NOMO-1 (cell line): ENCODE measurements at regions not wholly inside any gene's neighbourhood (a gene's known extent, or its start where the extent isn't known, plus 50 kb on each side); places are given as distances from the start of the nearest gene placed in this dataset.

Experiments used
- DNase-seq, 2 experiments: peaks; one replicate each; lab custom pipeline; 2025; ENCODE audit not compliant: unreplicated experiment in 2 of 2; lab: John Stamatoyannopoulos, UW

DNA sequence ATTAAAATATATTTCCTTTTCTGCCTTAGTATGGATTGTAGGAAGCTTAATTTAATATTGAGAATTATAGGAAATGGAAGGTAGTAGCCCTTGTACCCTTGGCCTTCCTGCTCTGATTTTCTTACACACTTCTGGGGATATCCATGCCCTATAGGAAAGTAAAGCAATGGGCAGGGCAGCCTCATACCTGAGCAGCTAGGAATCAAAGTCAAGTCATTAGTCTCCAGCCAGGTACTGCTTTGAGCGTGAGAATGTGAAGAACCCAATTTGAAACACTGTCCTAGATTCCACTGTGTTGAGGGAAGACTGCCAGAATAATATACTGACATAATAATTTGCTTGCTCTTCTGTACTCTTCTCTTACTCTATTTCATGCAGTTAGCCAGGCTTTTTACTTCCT lies 51.0 kb upstream of the L3MBTL3 start:
- DNase-seq: no peak

DNA sequence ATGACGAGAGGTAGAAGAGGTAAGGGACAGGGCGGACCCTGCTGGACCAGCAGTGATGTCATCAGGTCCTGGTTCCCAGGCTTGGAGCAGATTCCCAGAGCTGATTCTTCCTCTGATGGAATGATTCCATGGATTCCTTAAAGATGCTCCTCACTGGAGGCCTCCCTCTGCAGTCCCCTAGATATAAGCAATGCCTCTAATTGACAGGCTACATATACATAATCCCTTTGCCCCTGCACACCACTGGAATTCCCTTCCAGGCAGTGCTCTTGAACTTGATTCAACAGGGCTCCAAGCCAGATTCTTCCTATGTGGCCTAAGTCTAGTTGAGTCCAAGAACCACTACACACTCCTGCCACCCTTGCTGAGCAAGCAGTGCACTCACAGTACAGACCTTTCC lies 52.3 kb upstream of the L3MBTL3 start:
- DNase-seq: no peak

DNA sequence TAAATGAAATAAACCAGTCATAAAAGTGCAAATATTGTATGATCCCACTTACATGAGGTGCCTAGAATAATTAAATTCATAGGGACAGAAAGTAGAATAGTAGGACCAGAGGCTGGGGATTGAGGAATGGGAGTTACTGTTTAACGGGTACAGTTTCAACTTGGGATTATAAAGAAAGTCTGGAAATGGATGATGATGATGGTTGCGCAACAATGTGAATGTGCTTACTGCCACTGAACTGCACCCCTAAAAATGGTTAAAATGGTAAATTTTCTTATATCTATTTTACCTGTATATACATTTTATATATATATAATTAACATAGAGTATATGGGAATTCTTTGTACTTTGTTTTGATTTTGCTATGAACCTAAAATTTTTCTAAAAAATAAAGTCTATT lies 53.3 kb upstream of the L3MBTL3 start:
- DNase-seq: no peak

DNA sequence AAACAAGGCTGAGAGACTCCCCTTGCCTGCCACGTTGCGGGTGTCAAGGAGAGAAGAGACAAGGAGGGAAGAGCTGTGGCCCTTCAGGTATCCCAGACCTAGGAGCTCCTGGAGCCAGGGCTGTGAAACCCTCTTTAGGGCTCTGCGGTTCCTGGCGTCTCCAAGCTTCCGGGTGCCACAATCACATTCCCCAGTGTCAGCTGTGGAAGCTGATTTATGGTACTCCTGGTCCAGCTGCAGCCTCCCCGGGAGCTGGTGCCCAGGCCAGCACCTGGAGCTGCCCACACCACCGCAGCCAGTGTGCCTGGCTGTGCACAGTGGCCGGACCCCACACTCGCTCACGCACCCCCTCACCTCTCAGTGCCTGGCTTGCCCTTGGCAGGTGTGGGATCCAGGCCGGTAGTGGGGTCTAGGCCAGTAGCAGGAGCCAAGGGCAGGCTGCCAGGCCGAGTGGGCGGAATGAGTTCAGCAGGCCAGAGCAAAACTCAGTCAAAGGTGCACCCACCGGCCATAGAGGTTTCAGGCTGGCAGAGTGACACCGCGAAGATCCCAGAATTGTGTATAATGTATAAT lies 58.9 kb upstream of the L3MBTL3 start:
- no peak for DNase-seq

DNA sequence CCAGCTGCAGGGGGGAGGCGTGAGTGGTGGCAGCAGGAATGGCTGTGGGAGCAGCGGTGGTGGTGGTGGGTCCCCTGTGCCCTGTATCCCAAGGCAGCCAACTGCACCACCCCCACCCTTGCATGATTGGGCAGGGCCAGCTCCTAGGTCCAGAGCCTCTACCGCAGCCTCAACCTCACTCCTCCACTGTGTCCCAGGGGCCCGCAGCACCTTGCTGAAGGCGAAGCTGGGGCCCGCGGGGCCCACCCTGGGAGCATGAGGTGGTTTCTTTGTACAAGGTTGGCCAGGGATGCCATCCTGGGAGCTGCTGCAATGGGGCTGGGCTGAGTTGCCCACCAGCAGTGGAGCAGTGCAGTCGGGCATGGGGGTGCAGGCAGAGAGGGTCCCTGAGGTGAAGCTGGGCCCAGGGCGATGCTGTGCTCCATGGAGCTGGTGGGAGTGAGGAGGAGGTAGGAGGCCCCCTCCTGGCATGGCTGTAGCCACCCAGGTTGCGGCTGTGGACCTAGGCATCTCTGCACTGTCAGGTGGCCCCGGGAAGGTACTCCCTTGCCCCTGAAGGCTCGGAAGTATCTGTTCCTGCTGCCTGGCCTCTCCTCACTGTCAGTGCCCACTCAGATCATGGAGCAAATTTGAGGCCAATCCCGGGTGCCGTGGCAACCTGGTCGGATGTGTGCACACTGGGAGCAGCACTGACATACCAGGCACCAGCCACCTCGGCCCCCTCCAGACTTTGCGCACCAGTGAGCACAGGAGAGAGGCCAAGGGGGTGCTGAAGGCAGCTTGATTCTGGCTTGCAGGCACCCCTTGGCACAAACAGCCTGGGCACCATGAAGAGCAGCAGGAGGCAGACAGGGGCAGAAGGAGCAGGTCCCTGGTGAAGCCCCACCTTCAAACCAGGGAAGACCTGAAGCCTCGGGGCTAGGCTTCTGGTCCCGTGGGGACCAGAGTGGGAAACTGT lies 60.2 kb upstream of the L3MBTL3 start:
- DNase-seq: no peak

DNA sequence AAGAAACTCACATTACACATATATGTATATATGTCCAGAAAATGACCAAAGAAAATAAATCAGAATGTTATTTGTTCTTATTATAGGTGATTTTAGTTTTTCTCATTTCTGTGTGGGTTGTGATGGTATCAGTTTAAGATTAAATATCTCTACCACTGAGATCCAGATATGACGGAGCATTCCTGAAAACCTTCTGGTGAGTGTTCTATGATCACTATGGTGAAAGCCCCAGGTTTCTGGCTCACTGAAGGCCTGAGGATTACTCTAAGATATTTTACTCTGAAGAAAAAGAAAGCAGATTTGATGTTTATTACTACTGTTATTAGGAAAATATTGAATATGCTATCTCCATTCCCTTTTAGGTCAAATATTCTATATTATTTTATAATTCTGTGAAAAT lies 62.8 kb upstream of the L3MBTL3 start:
- no peak for DNase-seq

DNA sequence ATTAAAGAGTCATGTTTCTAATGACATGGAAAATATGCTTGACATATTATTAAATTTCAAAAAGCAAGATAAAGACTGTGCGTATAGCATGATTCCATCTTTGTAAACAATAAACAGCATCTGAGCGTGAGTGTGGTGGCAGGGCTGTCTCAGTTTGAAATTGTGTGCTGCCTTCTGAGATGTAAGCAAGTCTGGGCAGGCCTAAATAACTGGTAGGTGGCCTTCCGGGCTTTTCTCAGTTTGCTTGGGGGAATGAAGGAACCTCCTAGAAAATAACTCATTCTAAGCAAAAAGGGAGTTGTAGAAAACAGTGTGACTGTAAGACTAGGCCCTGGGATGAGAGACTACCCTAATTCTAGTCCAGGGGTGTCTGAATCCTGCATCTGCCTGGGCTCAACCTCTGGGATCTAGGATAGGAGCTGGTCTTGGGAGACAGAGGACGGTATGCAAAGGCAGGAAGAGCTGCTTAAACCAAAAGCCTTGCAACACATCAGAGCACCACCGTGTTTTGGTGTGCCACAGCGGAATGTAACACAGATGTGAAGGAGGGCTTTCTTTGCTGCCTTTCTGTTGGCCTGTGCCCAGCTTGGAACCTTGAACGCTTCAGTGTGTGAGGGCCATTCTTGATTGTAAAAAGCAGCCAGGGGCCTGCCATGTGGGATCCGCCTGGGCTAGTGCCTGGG lies 63.5 kb upstream of the L3MBTL3 start:
- no peak for DNase-seq

DNA sequence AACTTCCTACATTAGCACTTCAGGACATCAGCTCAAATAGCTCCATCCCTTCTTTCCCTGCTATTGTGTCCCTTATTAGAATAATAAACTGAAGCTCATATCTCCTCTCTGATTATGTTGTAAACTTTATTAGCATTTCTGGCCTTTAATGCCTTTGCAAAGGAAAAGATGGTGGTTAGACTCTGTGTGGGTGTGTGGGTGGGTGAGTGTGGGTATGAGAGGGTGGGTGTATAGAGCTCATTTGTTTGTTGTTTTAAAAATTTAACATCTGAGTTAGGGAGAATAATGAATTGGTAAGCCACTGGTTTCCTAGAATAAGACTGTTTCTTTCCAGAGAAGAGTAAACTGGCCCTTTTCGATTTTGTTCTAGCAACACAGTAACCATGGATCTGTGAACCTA lies 70.6 kb upstream of the L3MBTL3 start:
- no peak for DNase-seq

DNA sequence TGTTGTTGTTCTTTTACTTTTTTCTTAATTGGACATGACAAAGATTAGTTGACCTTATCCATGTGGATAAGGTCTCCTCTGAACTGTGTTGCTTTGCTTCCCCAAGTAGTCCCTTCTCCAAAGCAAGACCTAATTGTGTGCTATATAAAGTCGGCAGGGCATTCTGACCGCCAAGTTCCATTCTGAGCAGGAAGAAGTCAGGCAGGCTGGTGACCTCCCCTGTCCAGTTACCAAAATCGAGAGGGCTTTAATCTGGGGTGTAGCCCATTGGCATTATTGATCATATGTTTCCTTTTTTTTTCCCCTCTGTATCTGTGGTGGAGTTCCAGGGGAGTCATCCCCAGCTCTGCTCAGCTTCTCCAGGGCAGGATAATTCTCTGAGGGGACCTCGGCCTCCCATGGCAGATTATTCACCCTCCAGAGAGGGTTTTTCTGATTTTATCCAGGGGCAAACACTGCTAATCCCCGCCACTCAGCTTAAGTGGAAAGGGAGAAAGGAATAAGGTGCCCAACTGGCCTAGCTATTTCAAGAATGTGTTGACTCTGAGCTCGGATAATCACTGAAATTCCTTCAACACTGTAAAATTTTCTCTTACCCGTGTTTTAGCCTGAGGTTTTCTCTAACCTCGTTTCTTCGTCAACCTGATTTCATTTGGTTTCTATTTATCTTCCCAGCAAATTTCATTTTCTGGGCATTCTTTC lies 71.8 kb upstream of the L3MBTL3 start:
- no peak for DNase-seq

DNA sequence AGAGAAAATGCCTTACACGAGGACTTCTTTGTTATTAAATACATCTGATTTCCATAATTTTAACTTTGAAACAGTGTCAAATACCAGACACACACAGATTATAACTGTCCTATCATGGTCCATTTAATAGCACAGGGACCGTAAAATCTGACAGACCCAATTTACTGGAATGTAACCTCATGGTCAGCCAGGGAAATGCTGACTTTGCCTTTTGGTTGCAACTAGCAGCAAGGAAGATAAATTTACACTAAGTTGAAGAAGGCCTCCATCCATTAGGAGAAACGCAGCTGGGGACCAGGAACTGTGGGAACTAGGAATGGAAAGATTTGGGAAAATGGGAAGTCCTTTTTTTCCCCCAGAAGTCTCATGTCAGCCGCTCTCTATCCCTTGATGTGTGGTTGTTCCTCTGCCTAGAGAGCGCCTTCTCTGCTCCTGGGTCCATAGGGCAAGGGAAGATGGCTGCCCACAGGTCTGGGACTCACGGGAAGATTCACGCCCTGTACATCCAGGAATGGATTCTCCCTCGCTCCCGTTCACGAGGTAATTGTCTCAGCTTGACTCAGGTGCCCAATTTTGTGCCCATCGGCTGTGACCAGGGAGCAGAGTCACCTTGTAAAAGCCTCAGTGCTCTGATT lies 74.6 kb upstream of the L3MBTL3 start:
- no peak for DNase-seq

DNA sequence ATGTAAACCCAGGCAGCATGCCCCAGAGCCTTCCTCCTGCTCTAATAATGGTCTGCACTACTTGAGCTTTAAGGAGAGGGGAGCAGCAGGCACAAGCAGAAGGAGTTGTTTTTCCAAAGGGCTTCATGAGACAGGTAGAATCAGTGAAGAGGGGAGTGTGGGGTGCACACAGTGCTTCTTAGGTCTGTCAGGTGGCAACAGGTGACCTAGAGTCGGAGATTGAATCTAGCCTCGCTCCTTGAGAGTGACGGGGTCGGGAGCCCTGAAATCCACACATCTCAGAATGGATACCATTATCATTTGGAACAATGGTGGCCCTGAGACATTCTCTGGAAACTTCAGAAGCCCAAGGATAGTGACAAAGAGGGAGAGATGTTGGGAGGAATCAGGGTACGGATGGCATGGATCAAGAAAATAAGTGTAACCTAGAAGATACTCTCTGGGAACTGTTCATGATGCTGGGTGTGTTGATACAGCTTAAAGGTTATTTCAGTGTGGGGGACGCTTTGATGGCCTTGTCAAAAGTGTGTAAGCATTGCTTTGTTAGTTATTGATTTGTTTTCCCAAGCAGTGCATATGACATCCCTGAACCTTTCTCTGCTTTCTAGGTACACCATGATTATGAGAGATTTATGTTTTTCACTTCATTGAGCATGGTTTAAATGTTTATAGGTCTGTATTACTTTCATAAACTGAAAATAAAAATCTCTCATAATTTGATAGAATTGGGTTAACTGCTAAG lies 77.8 kb upstream of the L3MBTL3 start:
- DNase-seq: no peak

DNA sequence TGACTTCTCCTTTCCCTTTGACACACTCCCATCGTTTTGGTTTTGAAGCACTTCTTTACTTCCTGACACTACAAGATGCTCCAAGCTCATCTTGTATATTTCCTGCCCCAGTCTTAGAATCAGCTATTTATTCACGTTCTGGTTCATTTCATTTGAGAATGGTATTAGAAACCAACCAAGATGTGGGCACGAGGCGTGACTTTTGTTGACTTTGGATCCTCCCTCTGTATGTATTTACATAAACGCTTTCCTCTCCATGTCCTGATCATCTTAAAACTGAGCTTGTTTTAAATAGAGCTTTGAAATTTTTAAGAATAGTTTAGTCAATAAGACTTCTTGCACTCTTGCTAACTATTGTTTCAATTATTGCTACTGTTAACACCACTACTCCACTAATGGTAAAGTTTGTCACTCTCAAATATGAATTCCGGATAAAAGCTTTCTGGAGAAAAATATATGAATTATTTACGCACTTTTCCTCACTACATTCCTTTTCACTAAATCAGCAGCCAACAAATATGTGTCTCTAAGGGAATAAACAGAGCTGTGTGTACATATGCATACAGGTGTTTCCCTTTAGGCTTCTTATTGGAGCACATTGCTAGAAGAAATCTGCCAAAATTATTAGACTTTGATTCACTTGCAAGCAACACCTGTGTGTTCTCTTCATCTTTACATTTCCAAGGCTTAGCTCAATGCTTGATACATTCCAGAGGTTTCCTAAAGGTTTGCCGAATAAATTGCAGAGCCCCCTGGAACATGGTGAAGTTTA lies 77.3 kb upstream of the TMEM244 start:
- DNase-seq: no peak

DNA sequence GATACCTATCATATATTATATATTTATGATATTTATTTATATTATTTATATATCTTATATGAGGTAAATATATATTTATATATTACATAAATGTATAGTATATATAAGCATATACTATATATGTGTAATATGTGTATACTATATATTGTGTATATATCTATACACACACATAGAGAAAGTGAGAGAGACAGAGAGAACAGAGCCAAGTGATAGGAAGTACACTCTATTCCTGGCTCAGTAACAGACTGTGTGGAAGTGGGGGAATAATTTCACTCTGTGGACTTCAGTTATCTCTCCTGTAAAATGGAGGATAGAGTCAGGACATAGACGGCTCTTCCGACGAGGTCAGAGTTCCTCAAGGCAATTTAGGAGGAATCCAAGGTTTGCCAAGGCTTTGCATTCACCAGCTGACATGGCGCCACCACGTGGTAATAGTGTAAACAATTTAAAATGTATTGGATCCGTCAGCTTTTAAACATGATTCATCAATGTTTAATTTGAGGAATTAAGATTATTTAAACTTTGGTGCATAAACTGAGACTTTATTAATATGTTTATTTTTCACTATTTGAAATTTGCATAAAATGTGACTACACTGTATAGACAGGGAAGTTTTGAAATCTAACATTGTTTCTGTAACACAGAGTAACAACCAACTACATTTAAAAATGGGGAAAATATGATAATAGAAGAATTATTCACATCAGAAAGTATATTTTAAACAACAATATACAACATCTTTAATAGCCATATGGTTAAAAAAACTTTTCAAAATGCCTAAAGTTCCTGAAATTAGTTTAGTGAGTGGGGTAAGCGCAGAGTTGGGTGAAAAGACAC lies 75.4 kb upstream of the TMEM244 start:
- peak; percentile 29 to 41 for DNase-seq

DNA sequence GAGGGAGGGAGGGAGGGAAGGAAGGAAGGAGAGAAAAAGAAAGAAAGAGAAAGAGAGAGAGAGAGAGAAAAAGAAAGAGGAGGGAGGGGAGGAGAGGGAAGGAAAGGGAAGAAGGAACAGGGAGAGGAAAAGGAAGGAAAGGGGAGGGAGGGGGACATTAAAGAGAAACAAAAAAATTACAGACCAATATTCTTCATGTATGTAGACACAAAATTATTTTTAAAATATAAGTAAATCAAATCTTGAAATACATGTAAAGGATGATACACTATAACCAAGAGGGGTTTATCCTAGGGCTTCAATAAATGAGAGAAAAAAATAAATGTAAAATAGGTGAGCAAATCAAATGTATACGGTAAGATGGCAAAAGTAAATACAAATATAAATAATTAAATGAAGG lies 71.2 kb upstream of the TMEM244 start:
- no peak for DNase-seq

DNA sequence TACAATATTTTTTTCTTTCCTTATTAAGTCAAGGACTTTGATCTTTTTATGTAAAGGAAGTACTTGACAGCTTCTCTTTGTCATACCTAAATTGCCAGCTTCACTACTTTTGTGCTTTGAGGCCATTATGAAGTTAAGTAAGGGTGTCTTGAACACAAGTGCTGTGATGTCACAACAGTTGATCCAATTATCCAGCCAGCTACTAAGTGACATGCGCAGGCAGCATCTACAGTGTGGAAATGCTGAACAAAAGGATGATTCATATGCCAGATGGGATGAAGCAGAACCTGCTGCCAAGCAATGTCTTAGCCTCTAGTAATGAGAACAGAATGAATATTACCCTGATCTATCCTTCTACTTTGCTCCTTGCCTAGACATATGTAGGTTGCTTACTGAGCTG lies 68.3 kb upstream of the TMEM244 start:
- peak in 1 of 2 experiments; percentile 21 for DNase-seq

DNA sequence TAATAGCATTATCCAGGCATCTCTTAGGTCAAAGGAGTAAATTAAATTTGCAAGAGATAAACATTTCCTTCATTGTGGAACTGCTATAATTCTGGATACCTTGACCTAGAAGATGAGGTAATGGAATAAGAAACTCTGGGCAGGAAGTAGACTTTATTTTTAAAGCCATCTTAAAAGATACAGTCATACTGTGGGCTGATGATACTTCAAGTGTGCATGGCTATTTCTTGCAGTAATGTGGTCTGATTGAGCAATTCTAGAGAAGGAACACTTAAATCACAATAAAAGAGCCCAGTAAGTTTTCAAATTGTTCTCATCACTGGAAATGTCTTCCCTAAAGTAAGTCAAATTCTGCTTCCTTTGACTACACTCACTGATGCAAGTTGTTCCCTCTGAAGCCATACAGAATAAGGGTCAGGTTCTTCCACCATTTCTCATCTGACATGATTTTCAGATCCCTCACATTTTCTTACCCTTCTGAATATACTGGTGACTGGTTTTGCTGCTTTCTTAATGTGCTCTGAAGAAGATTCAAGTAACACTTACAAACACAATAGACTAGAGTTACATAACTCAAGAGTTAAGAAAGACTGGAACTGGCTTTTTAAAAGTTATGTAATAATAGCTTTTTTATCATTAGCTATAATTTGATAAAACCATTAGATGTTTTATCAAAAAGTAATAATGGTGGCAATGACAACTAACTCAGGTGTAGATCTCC lies 62.6 kb upstream of the TMEM244 start:
- peak in 1 of 2 experiments; percentile 74 for DNase-seq

DNA sequence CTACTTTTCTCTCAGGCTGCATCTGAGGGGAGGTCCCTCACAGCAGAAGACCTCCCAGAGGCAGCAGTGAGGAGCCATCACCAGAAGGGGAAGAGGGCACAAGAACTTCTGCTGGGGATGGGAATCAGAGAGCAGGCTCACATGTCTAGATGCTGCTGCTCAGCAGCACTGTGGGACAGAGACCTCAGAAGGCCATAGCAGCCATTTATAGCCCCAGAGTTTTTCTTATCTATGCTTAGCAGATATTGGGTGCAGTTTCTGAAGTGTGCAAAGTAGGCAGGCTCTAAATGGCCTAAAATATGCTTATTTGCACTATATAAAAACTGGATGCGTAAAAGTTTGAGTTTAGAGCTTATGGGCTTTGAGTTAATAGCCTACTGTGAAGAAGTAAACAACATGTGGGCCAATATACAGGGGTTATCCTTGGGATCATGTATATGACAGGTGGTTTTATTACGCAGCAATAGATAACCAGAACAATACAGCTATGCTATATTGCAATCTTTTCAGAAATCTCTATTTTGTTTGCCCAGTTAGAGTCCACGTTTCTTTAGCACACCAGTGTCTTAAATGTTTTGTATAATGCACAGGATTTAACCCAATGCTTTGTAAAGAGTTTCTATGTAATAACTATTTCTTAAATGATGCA lies 60.2 kb upstream of the TMEM244 start:
- DNase-seq: no peak
